NCI-H128 (cell line): ENCODE measurements at regions not wholly inside any gene's neighbourhood (a gene's known extent, or its start where the extent isn't known, plus 50 kb on each side); places are given as distances from the start of the nearest gene placed in this dataset.
"Not testable (repeated sequence)": the region's sequence is repeated elsewhere in the genome, so short reads cannot be mapped to it uniquely, and the experiment has no call there.

Source experiments
- DNase-seq: peaks from one replicate; lab custom pipeline; 2025; ENCODE audit not compliant: unreplicated experiment; lab: John Stamatoyannopoulos, UW

GRCh38 chr4:73671348-73671747, 51.1 kb upstream of the RASSF6 start:
- not testable (repeated sequence) for DNase-seq

- no peak for DNase-seq
Observed at GRCh38 chr4:73673286-73673685, 53.0 kb upstream of the RASSF6 start.

GRCh38 chr4:73674451-73674919, 54.2 kb upstream of the RASSF6 start:
- DNase-seq, result no peak

- DNase-seq, result peak; percentile 9
Observed at GRCh38 chr4:73675623-73676022, 55.4 kb upstream of the RASSF6 start.

- DNase-seq, result no peak
Observed at GRCh38 chr4:73676136-73676535, 55.9 kb upstream of the RASSF6 start.

GRCh38 chr4:73676861-73677323, 56.7 kb upstream of the RASSF6 start:
- peak; percentile 72 for DNase-seq

- DNase-seq, result no peak
Observed at GRCh38 chr4:73679836-73680235, 59.6 kb upstream of the RASSF6 start.

GRCh38 chr4:73681776-73682175, 58.6 kb upstream of the CXCL8 start:
- no peak for DNase-seq

GRCh38 chr4:73682508-73682907, 57.9 kb upstream of the CXCL8 start:
- no peak for DNase-seq

- no peak for DNase-seq
Observed at GRCh38 chr4:73683033-73683432, 57.3 kb upstream of the CXCL8 start.

- no peak for DNase-seq
Observed at GRCh38 chr4:73683456-73683855, 56.9 kb upstream of the CXCL8 start.

GRCh38 chr4:73684097-73684496, 56.3 kb upstream of the CXCL8 start:
- no peak for DNase-seq

- DNase-seq, result no peak
Observed at GRCh38 chr4:73685052-73685451, 55.3 kb upstream of the CXCL8 start.

- no peak for DNase-seq
Observed at GRCh38 chr4:73687421-73687820, 52.9 kb upstream of the CXCL8 start.

- no peak for DNase-seq
Observed at GRCh38 chr4:73690051-73690738, 50.2 kb upstream of the CXCL8 start.
